ENCODE measurements at regions not wholly inside any gene's neighbourhood (a gene's known extent, or its start where the extent isn't known, plus 50 kb on each side); places are given as distances from the start of the nearest gene placed in this dataset.

DNA sequence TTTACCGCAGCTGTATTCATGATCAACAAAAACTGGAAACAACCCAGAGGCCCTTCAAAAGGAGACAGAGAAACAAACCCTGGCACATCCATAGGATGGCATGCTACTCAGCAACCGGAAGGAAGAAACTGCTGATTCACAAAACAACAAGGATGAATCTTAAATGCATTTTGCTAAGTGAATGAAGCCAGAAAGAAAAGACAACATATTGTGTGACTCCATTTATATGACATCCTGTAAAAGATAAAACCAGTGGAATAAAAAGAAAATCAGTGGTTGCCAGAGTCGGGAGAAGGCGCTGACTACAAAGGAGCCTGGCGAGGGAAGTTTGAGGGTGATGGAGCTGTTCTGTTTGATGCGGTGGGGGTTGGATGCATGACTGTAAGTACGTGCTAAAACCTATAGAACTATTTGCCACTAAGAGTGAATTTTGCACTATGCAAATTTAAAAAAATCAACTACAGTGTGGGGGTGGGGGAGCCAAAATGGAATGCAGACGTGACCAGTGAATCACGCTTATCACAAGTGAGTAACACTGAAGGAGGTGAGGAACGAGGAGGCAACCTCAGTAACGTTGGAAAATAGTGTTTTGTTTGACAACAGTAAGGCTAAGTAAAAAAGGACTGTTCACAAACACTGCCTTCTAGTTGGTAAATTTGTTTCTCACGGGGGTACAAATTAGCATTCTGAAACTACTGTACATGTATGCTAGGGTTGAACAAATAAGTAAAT is 108.9 kb downstream of the INHBB start:
- Histone ChIP-seq H3K79me2 (ENCODE audit: insufficient read depth, low read length) (no peaks in the 10 kb centered on the region), H4K20me1 (ENCODE audit: insufficient read depth, low read length) (no peaks in the 10 kb centered on the region), H2AFZ (ENCODE audit: low read length) (no peak overlapping the region), H3K36me3 (replicated peaks in 1 of 2; ENCODE audit: control insufficient read depth in 1 of 2, insufficient read depth in 2 of 2, low read length in 2 of 2) (no peaks in the 10 kb centered on the region), H3K4me1 (ENCODE audit: insufficient read depth, low read length) (peaks cover 32% of the 10 kb centered on the region), H3K9ac (ENCODE audit: insufficient read depth, low read depth, low read length) (no peak overlapping the region), H3K27ac (ENCODE audit: extremely low read length, insufficient read depth, low read length) (no peak overlapping the region), H3K27me3 (ENCODE audit: control insufficient read depth in 1 of 2, insufficient read depth in 2 of 2, low read length in 2 of 2) (peaks cover 11 to 30% of the 10 kb centered on the region in 2 experiments; a peak in 4 of 5 replicates), H3K4me3 (replicated peaks in 1 of 3; ENCODE audit: insufficient read depth in 1 of 3, low read depth in 2 of 3, low read length in 3 of 3) (no peak overlapping the region), H3K9me3 (ENCODE audit: low read length) (peaks cover 7% of the 10 kb centered on the region; the same call in 1 of the 2 replicates), H3K4me2 (ENCODE audit: low read depth, low read length) (no peak overlapping the region)
- intact Hi-C loops (cut with micrococcal nuclease; ENCODE audit: unreplicated experiment), result loop anchor here (1.0 to 5.0 kb wide), 2 partner anchors 66 to 203 kb away; partner anchors contain the start of gene RALB
- no peak for DNase-seq (ENCODE audit: low spot score)
- TF ChIP-seq, protein P1, sequence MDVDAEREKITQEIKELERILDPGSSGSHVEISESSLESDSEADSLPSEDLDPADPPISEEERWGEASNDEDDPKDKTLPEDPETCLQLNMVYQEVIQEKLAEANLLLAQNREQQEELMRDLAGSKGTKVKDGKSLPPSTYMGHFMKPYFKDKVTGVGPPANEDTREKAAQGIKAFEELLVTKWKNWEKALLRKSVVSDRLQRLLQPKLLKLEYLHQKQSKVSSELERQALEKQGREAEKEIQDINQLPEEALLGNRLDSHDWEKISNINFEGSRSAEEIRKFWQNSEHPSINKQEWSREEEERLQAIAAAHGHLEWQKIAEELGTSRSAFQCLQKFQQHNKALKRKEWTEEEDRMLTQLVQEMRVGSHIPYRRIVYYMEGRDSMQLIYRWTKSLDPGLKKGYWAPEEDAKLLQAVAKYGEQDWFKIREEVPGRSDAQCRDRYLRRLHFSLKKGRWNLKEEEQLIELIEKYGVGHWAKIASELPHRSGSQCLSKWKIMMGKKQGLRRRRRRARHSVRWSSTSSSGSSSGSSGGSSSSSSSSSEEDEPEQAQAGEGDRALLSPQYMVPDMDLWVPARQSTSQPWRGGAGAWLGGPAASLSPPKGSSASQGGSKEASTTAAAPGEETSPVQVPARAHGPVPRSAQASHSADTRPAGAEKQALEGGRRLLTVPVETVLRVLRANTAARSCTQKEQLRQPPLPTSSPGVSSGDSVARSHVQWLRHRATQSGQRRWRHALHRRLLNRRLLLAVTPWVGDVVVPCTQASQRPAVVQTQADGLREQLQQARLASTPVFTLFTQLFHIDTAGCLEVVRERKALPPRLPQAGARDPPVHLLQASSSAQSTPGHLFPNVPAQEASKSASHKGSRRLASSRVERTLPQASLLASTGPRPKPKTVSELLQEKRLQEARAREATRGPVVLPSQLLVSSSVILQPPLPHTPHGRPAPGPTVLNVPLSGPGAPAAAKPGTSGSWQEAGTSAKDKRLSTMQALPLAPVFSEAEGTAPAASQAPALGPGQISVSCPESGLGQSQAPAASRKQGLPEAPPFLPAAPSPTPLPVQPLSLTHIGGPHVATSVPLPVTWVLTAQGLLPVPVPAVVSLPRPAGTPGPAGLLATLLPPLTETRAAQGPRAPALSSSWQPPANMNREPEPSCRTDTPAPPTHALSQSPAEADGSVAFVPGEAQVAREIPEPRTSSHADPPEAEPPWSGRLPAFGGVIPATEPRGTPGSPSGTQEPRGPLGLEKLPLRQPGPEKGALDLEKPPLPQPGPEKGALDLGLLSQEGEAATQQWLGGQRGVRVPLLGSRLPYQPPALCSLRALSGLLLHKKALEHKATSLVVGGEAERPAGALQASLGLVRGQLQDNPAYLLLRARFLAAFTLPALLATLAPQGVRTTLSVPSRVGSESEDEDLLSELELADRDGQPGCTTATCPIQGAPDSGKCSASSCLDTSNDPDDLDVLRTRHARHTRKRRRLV (CRISPR knock-in tag; IDR thresholded peaks at IDR 0.05), result no peak
- no peak for TF ChIP-seq CREB1 (IDR thresholded peaks at IDR 0.05)
- TF ChIP-seq CREB1 (CRISPR knock-in tag; IDR thresholded peaks at IDR 0.05), result peak; percentile 18; the same call in 1 of the 2 replicates
- TF ChIP-seq CHCHD3 (CRISPR knock-in tag; IDR thresholded peaks at IDR 0.05), result no peak
- FAIRE-seq, result no peak
- ChIA-PET POLR2A (interaction anchor here (1.0 to 3.9 kb wide), 2 partner anchors 11 to 27 kb away, joined by 3 to 31 read pairs; no protein-coding TSS in a partner anchor), CTCF (ENCODE audit: low intra/inter-chr PET ratio, low total read pairs) (no interaction called here)
- ATAC-seq, result no peak
- BruUV-seq (replicated peaks), result no TSS peak
- in situ Hi-C loops (cut with HindIII; ENCODE audit: extremely low pct_ligation_motif_present, low pct_unique_long_range_greater_than_20kb), result no loop called here
- WGBS (ENCODE audit: low lambda C conversion rate), result 60% methylated on average over 12 of the region's 12 CpGs
